Hematopoietic multipotent progenitor cell treated with erythropoietin and hydrocortisone succinate and interleukin-3 and kit ligand, for 8 days (in vitro differentiated cells): ENCODE measurements at regions not wholly inside any gene's neighbourhood (a gene's known extent, or its start where the extent isn't known, plus 50 kb on each side); places are given as distances from the start of the nearest gene placed in this dataset.

Source experiments
- DNase-seq: peaks from one replicate; pipeline ENCODE4 v3.0.0-alpha.2; 2015

DNA sequence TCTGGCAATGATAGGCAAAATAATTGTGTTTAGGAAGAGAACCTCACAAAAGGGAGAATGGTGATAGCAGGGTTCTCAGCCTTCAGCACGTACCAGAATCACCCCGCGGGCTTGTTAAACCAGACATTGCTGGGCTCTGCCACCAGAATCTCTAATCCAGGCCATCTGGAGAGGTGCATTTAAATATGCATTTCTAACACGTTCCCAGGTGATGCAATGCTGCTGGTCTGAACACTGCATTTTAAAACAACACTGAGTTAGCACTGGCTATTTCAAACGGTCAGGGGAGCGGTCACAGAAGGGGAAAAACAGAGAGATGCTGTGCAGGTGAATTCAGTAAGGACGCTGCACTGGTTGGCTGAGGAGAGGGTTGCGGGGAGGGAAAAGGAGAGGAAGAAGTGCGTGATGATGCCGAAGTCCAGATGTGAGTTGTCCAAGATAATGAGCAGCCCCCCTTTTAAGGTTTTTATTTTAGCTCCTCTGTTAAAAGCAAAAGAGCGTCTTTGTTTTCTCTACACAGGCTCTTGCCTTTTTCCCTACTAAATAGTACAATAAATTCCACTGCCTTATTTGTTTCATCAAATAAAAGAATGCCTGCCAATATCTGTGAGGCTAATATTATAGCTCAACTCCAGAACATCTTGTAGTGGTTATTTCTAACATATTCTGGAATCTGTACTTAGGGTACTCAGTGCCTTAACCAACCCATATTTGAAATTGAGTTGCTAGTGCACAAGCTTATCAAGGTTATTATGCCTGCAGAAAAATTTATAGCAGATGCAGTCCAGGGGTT lies 109.6 kb upstream of the POU2AF2 start:
- DNase-seq = no peak

- no peak for DNase-seq
These were observed 110.4 kb upstream of the POU2AF2 start for GRCh38 chr11:111135101-111135500.

DNA sequence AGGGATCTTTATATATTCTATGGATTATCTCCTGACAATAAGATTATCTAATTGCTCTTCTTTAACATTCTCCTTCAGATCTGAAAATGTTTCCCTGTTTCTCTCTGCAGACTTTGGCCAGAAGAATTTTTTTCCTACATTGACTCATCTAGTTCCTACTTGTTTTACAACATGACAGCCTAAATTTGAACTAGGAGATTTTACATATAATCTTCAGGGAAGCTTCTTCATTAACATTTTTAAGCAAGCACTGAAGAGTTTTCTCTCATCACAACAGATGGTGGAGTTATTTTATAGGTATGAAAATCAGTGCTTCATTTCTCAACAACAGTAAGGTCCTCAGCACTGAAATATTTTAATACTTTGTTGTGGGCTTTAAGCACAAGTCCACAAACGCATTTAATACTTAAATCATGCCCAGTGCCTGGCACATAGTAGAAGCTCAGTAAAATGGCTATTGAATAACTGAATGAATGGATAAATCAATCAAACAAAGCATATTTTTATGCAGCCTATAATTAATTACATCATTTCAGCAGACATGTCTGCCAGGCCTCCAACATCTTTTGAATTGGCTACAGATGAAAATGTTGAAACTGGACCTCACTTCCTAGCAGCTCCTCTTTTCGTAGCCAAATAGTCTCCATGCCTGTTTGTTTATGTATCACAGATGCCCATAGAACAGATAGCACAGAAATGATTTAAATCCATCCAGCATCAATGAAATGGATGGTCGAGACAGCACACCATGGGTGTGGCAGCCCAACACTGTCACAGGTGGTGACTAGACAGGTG lies 117.3 kb upstream of the POU2AF2 start:
- DNase-seq = no peak

DNA sequence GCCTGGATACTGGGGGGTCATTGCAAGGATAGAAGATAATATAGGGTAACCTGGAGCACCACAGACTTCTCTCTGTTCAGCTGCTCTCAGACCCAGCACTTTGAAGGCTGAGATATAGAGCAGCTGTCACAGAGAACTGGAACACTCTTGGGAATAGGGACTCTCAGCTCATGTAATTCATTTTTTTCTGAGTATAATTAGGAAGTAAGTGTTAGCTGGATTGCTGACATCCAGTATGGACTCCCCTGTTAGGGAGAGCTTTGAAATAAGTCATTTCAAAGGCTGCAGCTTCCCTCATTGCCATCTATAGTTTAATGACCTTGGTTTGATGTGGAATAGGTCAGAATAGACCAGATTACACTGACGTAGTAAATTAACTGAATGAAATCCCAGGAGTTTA lies 120.8 kb upstream of the POU2AF2 start:
- no peak for DNase-seq

DNA sequence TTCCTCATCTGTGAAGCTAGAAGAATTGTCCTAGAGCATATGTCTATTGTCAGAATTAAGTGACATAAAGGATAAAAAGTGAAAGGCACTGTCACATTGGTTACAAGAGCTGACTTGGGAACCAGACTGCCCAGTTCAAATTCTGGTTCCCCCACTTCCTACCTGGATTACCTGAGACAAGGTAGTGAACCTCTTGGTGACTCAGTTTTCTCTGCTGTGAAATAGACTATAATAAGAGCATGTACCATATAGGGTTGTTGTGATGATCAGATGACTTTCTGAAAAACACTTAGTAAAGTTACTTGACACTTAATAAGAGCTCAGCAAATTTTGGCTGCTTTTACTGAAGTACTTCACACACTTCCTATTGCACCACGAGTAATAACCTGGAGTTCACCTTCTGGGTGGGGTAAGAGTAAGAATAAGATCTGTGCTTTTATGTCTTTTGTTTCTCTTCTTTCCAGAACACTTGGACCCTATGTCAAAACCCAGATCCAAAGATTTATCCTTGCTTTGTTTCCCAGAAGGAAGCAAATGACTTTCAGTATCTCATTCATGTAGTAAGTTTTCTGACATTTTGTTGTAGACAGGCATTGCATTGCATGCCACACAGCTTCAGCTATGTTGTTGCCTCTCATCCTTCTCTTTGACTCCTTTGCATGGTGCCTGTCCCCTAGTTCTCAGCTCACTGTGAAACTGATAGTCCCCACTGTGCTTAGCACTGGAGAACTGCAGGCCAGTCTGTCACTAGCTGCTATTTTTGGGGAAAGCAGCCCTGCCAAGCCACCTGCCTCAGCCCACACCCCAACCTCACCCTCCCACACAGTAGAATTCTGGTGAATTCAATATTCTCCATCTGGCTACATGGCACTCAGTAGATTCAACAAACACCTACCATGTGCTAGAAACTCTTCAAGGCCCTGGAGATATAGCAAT lies 121.8 kb upstream of the POU2AF2 start:
- DNase-seq = no peak

- DNase-seq = no peak
These were observed 124.7 kb upstream of the POU2AF2 start for GRCh38 chr11:111120696-111121302.

DNA sequence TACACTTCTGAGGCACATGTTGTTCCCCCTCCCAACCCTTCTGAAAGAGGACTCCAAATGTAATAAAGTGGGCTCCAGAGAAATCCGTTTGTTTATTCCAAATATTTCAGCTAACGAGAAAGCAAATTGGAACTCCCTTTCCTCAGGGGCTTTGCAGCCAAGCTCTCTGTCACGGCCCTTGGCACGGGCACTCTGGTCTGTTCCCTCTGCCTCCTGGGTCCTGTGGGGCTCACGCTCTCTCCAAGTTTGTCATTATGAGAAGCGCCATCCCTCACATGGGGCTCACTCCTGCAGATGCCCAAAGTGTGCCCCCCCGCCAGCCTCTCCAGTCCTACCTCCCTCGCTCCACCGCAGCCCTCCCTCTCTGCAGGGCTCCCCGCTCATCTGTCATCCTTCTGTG lies 125.4 kb upstream of the POU2AF2 start:
- DNase-seq = no peak

DNA sequence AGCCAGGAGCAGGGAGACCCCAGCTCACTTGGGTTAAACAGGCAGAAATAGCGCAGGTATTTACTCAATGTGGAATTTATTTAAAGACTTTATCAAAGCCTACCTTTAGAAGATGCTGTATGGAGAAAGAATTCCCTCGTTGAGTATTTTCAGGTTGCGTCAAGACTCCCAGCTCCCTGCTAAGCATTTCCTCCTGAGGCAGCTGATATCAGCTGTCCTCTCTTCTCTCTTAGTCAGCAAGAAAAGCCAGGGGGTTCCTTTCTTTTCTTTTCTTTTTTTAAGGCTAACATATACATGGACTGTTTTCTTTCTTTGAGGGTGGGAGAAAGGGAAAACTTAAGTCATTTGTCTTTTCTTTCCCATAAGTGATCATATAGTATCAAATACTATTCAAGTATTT lies 125.8 kb upstream of the POU2AF2 start:
- no peak for DNase-seq

GRCh38 chr11:111115890-111116289 lies 129.6 kb upstream of the POU2AF2 start:
- no peak for DNase-seq

DNA sequence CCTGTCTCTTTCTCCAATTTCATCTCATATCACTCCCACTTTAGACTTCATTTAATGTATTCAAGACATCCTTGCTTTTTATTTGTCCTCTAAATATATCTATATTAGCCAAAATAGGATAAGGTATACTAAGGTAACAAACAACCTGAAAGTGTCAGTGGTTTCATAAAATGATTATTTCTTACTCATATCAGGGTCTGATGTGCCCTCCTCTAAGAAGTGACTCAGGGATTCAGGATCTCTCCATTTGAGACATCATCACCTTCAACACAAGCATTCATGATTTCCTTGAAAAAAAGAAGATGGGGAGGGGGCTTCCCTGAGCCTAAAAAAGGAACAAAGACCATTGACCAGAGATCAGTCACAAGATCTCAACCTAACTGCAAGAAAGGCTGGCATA lies 131.4 kb upstream of the POU2AF2 start:
- no peak for DNase-seq

- no peak for DNase-seq
These were observed 132.9 kb upstream of the POU2AF2 start for GRCh38 chr11:111112614-111113013.

DNA sequence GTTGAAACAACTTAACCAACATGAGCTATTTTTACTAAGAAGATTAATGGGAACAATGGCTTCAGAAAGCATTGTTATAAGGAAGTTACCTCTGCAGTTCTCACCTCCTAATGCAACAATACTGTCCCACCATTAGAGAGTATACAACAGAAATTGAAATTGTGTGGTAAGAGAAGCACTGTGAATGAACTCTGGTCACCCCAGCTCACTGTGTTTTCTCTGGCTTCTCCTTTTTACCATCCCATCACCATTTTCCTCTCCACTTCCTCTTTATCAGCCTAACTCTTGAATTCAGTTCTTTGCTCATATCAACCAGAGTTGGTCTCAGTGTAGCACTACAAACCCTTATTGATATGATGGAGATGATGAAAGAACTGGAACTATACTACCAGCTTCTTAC lies 138.0 kb upstream of the POU2AF2 start:
- no peak for DNase-seq

GRCh38 chr11:111106641-111107040 lies 138.9 kb upstream of the POU2AF2 start:
- no peak for DNase-seq

DNA sequence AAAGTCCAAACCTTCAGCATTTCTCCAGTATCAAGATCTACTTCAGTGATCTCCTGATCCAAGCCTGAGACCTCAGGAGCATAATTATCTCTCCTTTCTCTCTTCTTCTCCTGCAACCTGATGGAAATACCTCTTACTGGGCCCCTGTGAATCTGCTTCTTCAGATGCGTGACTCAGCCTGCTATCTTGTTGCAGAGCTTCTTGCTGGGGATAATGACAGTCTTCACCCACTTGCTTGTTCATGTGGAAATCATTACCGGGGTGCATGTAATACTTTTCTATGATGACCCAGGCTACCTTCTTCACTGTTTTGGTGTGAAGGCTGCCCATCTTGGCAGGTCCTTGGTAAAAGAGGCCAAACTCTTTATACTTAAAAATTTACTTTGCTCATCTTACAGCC lies 140.0 kb upstream of the POU2AF2 start:
- no peak for DNase-seq

GRCh38 chr11:111104185-111104584 lies 141.3 kb upstream of the POU2AF2 start:
- no peak for DNase-seq

- no peak for DNase-seq
These were observed 143.6 kb upstream of the POU2AF2 start for GRCh38 chr11:111101881-111102280.

GRCh38 chr11:111099028-111099713 lies 146.4 kb upstream of the POU2AF2 start:
- no peak for DNase-seq

GRCh38 chr11:111098091-111098490 lies 147.4 kb upstream of the POU2AF2 start:
- DNase-seq = no peak

DNA sequence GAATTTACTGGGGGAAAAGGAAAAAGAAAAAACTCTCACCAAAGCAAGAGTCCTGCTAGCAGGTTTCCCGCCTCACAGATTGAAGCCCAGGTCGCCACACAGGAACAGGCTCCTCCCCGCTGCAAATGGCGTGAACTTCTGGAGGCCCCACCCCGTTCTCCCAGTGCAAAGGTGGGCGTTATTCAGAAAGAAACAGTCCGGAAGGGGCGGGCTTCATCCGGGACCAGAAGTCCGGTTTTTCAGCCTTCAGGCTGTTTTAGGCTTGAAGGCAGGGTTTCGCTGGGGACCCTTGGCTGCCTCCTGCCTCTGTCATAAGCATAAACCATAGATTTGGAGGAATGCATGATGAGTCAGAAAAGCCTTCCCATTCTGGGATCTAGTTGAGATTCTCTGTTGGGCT lies 148.3 kb upstream of the POU2AF2 start:
- DNase-seq = peak; percentile 2

- DNase-seq = no peak
These were observed 150.2 kb upstream of the POU2AF2 start for GRCh38 chr11:111095327-111095726.

- DNase-seq = no peak
These were observed 152.5 kb upstream of the POU2AF2 start for GRCh38 chr11:111093061-111093460.

GRCh38 chr11:111091321-111091938 lies 154.1 kb upstream of the POU2AF2 start:
- DNase-seq = no peak
